ENCODE measurements at regions not wholly inside any gene's neighbourhood (a gene's known extent, or its start where the extent isn't known, plus 50 kb on each side); places are given as distances from the start of the nearest gene placed in this dataset.

DNA sequence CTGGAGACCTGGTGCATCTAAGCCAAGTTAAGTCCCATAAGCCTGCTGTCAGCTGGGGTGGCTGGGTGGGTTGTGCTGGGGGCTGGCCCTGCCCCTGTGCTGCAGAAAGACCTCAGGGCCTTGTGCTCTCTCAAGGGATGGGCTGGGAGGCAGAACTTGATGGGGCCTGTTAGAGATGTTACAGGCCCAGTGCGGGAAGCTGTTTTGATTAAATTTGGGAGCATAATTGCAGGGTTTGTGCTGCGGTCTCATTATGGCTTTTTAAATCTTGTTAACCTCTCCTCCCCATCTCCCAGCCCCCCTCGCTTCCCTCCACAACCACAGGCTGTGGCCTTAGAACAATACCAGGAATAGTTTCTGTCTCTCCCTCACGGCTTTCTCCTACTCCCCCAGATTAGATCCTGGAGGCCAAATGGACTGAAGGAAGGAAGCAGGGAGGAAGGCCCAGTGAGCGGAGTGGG, 87.6 kb upstream of the TLE3 start:
- FAIRE-seq (no peak), DNase-seq (ENCODE audit: insufficient read length, low spot score) (no peak)

DNA sequence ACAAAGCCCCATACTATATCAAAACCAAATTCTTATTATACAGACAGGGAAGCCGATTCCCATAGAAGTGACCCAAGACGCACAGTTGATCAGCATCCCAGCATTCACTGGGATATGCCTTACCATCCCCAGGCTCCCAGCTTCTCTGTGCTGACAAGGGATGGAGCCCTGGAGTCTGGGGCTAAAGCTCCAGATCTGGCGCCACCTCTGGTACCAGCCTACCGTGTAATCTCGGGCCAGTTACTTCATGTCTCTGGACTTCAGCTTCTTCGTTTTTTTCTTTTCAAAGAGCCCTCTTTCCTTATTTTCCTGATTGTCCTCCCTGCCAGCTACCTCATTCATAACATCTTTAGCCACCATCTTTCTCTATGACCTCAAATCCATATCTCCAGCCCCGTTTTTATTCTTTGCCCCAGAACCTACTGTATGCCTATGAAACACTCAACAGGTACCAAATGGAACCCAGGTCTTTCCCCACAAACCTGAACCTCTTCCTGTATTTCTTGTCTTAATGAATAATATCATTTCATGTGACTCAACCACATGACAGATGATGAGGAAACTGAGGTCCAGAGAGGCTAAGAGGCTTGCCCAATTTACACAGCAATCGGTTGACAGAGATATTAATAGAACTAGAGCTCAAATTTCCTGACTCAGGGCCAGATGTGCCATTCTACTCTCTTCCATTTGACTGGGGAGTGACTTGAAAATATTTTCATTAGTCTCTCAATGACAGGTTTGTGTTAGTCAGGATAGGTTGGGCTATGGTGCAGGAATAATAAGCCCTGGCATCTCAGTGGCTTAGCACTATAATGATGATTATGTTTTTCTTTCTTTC, 85.4 kb upstream of the TLE3 start:
- no peak for FAIRE-seq

DNA sequence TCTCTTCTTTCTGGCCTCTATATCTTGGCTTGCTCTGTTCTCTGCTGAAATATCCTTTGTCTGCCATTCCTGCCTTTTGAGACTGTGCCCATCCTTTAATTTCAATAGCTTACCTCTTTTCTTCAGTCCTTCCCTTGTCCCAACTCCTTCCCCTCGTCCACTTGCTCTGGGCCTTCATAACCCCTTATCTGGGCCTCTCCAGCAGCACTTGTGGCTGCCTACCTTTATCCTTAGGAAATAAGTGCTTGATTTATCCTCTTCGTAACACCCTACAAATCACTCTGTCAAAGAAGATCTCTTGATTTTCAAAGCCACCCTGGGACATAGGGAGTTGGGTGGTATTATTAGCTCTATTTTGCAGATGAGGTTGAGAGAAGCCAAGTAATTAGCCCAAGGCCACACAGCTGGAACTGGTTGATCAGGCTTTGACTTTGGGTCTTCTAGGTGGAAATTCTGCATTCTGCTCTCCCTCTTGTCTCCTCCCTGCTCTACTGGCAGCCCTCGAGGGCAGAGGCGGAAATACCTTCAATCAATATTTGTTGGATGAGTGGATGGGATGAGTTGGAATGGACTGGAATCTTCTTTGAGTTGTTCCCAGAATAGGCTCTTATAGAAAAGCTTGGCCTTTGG, 84.0 kb upstream of the TLE3 start:
- no peak for FAIRE-seq
- no peak for DNase-seq (ENCODE audit: insufficient read length, low spot score)

More for the DNA sequence above, 85.4 kb upstream of the TLE3 start:
- no peak for DNase-seq (ENCODE audit: insufficient read length, low spot score)

DNA sequence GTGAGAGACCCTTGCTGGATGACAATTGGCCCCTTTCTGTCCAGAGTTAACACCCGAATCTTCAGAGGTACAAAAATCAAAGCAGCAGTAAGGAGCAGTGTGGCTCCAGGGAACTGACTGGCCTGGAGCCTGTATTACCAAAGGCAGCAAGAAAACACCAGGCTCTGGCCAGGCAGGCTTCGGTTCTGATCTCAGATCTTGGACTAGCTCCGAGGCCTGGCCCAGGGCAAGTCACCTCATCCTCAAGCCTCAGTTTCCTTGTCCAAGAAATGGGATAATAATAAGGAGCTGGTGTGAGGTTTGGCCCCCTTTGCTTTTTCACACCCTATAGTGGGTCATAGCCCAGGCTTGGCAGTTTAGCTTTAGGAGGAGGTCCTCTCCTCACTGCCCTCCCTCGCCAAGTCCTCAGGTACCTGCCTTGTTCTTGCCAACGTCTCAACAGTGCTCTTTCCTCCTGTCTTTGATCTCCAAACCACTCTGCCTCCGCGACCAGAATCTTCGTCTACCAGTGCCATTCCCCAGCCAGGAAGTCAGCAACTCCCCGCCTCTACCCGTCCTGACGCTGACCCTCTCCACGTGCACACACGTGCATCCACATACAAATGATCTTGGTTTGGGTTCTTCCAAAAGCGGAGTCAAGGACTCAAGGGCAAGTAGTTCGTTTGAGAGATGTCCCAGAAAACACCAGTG, 82.6 kb upstream of the TLE3 start:
- DNase-seq (ENCODE audit: insufficient read length, low spot score) (no peak), FAIRE-seq (peak; percentile 42)

DNA sequence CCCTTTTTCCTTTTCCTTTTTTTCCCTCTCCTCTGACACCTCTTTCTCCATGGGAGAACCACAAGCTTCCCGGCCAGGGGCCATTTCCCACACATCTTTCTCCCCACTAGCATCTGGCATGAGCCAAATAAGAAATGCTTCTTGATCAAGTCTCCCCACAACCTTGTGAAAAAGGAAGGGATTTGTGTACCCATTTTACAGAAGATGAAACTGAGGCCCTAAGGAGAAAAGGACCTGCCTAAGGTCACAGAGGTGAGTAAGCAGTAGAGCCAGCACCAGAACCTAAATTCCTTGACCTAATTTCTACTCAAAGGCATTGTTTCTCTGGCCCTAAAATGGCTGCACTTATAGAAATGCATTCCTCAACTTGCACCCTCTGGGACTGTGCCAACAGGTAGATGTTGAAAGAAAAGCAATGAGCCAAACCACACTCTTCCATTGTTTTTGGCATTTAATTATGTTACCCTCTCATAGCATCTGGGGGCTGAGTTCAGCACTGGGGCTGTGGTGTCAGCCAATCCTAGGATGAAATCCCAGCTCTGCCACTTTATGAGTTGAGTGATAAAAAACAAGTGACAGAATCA, 81.7 kb upstream of the TLE3 start:
- FAIRE-seq (no peak), DNase-seq (ENCODE audit: insufficient read length, low spot score) (no peak)

DNA sequence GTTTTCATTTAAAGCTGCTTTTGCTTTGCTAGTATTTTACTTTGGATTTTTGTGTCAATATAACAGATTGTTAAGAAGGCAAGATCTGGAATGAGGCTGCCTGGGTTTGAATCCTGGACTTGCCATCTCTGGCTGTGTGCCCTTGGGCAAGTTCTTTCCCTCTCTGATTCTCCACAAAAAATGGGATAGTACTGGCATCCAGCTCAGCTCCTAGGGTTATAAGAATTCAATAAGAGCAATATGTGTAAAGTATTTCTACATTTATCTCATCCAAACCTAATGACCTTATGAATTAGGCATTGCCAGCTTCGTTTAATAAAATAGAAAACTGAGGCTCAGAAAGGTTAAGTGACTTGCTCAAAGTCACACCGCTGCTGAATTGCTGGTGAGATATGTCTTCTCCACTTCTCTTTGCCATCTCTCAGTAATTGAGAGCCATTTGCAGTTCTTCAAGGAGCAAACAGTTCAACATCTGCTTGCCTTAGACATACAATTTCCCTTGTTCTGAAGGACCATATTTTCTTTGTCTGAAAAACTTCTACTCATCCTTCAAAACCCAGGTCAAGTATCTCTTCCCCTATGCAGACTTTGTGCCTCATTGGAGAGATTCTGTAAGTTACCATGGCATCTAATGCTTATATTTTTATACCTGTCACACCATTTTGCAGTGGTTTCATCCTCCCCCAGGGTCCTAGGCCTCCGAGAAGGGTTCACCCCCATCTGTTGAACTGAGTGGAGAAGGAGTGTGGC, 80.8 kb upstream of the TLE3 start:
- no peak for FAIRE-seq
- DNase-seq (ENCODE audit: insufficient read length, low spot score): no peak

DNA sequence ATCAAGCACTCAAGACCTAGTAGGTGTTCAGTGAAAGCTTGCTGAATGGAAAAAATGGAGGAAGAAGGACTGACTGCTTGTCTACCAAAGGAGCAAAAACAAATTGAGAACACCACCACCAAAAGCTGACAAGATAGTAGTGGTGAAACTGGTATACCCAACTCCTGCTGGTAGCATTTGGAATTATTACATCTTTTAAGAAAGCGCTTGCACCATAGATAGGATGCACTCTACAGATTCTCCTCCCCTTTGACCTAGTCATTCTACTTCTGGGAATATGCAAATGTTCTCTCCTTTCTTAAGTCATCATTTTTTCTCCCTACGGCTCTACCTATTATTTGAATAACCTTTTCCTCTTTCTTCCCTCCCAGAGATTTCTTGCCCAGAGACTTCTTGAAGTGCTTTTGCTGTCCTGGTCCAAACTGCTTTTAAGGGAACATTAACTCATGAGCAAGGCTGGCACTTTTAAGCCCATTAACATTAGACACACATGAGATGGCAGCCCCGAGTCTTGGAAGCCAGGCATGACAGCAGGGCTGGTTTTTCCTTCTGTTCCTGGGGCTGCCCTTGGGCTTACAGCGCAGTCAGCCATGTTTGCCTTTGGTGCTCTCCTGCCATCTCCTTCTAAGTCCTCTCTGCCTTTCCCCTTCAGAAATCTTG, 75.0 kb upstream of the TLE3 start:
- FAIRE-seq (no peak), DNase-seq (ENCODE audit: insufficient read length, low spot score) (no peak)

DNA sequence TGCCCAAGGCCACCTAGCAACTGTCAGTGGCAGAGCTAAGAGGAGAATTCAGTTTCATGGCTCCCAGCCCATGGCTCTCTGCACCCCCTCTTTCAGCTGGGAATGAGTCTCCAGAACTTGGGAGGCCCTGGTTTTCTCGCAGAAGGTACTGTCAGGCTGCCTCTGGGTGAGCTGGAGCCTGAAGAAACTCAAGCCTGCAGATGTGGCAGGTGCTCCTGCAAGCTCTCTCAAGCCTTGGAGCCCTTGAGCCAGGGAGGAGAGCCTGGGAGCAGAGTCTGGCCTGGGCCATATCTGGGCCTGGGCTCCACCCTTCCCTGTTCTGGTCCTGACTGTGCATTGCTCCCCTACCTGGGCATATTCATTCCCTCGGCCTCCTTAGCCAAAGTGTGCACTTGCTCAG, 74.4 kb upstream of the TLE3 start:
- DNase-seq (ENCODE audit: insufficient read length, low spot score): no peak
- no peak for FAIRE-seq

DNA sequence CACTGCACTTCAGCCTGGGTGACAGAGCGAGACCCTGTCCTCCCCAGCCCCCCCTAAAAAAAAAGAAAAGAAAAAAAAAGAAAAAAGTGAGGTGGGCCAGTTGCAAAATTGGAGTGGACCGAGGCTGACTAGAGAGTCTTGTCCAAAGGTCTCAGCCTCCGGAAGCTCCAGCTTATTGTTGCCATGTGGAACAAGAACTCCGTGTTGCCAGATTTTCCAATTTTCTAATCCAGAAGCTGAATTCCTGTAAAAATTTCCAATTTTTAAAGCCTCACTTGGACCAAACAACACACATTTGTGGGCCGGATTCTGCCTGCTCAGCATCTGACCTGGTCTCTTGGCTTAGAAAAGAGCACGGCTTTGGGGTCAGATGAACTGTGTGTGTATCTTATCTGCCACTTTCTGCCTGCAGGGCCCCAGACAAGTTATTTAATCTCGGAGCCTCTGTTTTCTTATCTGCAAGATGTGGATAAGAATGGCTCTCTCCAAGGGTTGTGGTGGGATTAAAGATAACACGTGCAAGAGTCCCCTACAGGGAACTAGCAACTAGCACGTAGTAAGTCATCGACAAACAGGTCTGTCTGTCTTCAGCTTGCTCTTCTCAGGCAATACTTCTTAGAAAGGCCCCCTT, 73.7 kb upstream of the TLE3 start:
- DNase-seq (ENCODE audit: insufficient read length, low spot score) (no peak), FAIRE-seq (no peak)

DNA sequence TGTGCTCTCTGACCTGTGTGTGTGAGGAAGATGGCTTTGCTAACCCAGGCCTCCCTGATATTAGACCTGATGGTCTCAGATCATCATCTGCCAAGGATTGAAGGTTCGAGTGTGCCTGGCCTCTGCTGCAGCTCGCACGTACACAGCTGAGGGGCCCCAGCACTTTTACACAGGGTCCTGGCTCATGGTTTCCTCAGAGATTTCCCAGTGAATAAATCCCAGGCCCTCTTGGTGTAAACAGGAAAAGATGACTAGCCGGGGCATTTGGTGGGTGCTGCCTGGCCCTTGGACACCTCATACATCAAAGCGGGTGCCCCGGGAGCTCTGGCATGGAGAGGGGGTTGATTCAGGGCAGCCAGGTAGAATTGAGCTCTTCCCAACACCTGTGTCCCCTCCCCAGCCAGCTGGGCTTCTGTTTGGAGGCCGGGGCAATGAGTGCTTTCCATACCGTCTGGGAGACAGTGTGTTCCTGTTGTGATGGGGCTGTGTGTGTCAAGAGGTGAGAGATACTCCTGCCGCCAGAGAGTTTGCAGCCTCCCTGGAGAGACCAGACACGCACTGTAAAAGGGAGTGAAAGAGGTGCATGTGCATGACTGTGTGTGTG, 72.5 kb upstream of the TLE3 start:
- DNase-seq (ENCODE audit: insufficient read length, low spot score): no peak
- no peak for FAIRE-seq

DNA sequence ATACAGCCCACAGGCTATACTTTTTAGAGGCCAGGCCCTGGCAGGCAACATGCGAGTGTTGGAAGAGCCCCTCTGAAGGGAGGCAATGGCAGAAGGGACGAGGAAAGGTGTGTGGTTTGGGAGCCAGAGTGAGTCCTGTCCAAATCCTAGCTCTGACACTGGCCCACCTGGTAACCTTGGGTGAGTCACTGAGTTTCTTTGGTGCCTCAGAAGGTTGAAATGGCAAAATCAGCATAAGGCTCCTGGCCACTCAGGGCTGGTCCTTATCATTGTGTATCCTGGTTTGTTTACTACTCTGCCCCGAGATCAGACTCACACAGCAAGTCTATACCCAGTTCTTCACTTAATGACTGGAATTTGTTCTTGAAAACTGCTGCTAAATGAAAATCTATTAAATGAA, 71.4 kb upstream of the TLE3 start:
- FAIRE-seq (no peak), DNase-seq (ENCODE audit: insufficient read length, low spot score) (no peak)

DNA sequence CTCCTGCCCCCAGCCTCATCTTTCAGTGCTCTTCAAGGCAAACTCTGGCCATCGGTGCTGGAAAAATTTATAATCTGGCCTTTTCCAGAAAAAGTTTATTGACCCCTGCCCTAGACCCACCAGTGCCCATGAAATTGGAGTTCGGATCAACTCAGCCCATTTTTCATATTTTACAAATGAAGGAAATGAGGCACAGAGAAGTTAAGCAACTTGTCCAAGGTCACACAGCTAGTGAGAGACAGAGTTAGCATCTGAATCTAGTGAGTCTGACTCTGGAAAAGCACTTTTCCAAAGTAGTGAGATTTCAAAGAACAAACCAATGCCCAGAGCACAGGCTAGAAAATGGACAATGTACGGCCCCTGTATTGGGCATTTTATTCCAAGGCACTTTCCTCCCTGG, 69.4 kb upstream of the TLE3 start:
- FAIRE-seq (no peak), DNase-seq (ENCODE audit: insufficient read length, low spot score) (no peak)

DNA sequence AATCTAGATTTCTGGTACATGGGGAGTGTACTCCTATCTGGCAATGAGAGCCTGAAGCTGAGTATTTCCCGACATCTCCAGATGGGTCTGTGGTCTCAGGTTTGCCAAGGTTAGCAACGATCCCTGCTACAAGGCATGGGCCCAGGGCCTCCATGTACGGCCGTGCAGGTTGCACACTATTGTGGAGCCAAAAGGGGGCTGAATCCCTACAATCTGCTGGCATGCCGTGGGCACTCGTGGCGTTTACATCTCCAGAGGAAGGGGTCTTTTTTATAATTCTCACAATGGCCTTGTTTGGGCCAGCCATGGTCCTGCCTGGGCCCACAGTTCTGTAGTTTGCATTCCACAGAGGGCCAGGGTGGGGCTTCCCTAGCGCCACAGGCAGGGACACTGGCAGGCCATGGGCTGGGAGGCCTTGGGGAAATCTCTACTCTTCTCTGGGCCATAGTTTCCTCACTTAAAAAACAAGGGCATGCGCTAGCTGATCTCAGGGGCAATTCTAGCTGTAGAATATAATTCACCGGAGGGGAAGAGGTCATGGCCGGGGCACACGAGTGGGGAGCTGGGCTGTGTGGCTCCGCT, 68.9 kb upstream of the TLE3 start:
- DNase-seq (ENCODE audit: insufficient read length, low spot score): no peak
- no peak for FAIRE-seq

DNA sequence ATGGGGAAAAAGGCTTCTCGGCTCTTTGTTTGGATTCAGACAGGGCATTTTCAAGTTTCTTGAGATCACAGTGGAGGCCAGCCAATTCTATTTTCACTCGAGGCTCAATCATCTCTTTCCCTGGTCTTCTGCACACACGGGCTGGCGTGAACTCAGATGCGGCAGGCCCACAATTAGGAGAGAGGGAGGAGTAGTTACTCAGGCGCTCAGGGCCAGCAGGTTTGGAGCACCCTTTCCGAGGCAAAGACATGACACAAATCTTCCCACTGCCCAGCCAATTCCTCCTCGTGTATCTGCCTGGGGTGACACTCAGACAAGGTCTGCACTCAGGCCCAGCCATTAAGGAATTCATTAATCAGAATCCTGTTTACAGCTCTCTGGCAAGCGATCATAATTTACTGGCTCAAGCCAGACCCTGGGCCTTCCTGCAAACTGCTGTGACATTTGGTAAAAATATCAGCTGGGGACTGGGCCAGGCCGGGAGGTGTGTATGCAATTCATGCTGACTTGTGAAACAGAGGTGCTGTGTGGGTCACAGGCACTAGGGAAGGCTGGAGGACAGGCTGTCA, 68.1 kb upstream of the TLE3 start:
- no peak for FAIRE-seq
- no peak for DNase-seq (ENCODE audit: insufficient read length, low spot score)

DNA sequence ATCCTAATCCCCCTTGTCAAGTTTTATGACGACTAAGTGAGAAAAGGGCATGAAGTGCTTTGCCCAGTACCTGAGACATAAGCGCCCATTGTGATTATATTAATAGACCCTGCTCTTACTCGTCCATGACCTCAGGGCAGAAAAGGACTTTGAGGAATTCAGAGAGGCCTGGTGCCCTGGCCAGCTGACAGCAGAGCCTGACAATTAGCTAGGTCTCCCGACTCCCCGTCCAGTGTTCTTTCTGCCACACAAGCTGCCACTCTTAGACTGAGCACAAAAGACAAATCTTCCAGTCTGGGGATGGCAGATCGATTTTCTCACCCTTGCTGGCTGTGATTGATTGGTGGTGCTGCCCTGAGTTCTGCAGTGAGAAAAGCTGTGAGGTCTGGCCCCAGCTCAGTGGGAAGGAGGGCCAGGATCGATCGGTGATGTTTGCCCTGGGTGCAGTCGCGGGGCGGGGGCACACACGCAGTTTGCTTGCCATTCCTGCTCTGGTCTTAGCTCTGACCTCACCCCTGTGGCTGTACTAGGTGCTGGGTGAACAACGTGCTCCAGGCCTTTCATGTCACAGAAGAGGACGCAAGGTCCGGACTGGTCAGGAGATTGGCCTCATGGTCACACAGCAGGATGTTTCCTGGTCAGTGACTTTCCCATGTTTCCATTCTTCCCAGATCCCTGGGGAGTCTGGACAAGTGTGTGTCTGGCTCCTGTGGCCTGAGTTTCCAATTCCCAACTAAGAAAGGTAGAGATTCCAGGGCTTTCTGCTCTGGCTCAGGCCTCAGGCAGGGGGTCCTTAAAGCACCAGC, 67.4 kb upstream of the TLE3 start:
- DNase-seq (ENCODE audit: insufficient read length, low spot score) (no peak), FAIRE-seq (no peak)

DNA sequence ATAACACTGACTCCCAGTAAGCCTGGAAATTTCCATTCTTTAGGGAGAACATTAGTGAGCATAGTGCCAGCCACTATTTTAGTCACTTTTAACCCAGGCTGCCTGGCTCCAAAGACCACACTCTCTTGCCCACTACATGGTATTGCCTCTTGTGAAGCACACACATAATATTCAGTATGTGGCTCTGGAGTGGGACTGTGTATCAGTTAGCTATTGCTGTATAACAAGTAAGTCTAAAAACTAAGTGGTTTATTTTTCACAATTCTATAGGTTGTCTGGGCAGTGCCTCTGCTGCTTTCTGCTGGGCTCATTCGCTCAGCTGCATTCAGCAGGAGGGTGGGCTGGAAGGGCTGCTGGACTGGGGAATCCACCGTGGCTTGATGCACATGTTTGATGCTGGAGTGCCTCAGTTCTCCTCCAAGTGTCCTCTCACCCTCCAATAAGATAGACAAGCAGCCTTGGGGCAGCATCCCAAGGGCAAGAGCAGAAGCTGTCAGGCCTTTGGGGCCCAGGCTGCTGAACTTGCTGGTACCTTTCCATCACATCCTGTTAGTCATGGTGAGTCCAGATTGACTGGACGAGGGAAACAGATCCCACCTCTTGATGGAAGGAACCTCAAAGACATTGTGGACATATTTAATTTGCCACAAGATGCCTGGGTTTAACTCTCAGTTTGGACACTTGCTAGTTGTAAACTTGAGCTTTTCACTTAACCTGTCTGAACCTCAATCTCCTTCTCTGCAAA, 66.6 kb upstream of the TLE3 start:
- DNase-seq (ENCODE audit: insufficient read length, low spot score) (no peak), FAIRE-seq (no peak)
